OCI-LY7 (cell line): ENCODE measurements at regions not wholly inside any gene's neighbourhood (a gene's known extent, or its start where the extent isn't known, plus 50 kb on each side); places are given as distances from the start of the nearest gene placed in this dataset.

Source experiments
- BruUV-seq: library from RNA; stranded (reverse); fragments of 400-500 nt; replicated peaks from 2 replicates; lab custom pipeline; 2021; lab: Mats Ljungman, UMichigan
- CTCF ChIA-PET: fragments of 300-600 bp; sonication (Branson Sonifier 250); formaldehyde crosslinking; loops from one replicate; lab custom pipeline; 2022; ENCODE audit warnings: antibody characterized with exemption; ENCODE audit not compliant: unreplicated experiment; lab: Charles Lee
- POLR2A ChIA-PET: fragments of 300-600 bp; sonication (Branson Sonifier 250); formaldehyde crosslinking; loops from one replicate; lab custom pipeline; 2022; ENCODE audit warnings: antibody characterized with exemption; lab: Charles Lee
- DNase-seq: peaks from one replicate; pipeline ENCODE4 v3.0.0-alpha.2; 2015; ENCODE audit warnings: low spot score
- H2AFZ ChIP-seq: fragments of 200-600 bp; sonication (generic), shearing (Covaris generic); 2 replicates; pipeline ENCODE4 v1.6.1; 2014; ENCODE audit warnings: mild to moderate bottlenecking, antibody characterized with exemption, low read length, moderate library complexity
- H3K27ac ChIP-seq: fragments of 200-600 bp; sonication (generic); 2 replicates; pipeline ENCODE4 v1.5.1; 2014; ENCODE audit warnings: mixed run types, low read depth, mild to moderate bottlenecking, moderate library complexity, low read length, inconsistent platforms; ENCODE audit not compliant: poor library complexity, severe bottlenecking
- H3K36me3 ChIP-seq: fragments of 200-600 bp; sonication (generic); 2 replicates; pipeline ENCODE4 v1.6.1; 2014; ENCODE audit warnings: mild to moderate bottlenecking, antibody characterized with exemption, low read length, moderate library complexity, mixed read lengths; ENCODE audit not compliant: insufficient read depth
- H3K4me1 ChIP-seq: fragments of 200-600 bp; sonication (generic); 2 replicates; pipeline ENCODE4 v1.5.1; 2014; ENCODE audit warnings: mild to moderate bottlenecking, low read length; ENCODE audit not compliant: insufficient read depth, poor library complexity, severe bottlenecking
- H3K4me2 ChIP-seq: fragments of 200-600 bp; sonication (generic); 2 replicates; pipeline ENCODE4 v1.6.1; 2014; ENCODE audit warnings: mild to moderate bottlenecking, low read length
- H3K4me3 ChIP-seq: fragments of 200-600 bp; sonication (generic); 2 replicates; pipeline ENCODE4 v1.5.1; 2014; ENCODE audit warnings: mild to moderate bottlenecking, low read depth, low read length; ENCODE audit not compliant: poor library complexity, severe bottlenecking
- H3K79me2 ChIP-seq: fragments of 200-600 bp; sonication (generic); 2 replicates; pipeline ENCODE4 v1.6.1; 2016; ENCODE audit warnings: low read depth, mild to moderate bottlenecking, low read length, moderate library complexity, mixed read lengths; ENCODE audit not compliant: insufficient read depth
- H3K9me2 ChIP-seq: fragments of 200-600 bp; sonication (generic); 2 replicates; pipeline ENCODE4 v1.6.1; 2016; ENCODE audit warnings: mild to moderate bottlenecking, low read length, mixed read lengths; ENCODE audit not compliant: insufficient read depth
- H3K9me3 ChIP-seq: fragments of 200-600 bp; sonication (generic); 2 replicates; pipeline ENCODE4 v1.6.1; 2014; ENCODE audit warnings: mild to moderate bottlenecking, mixed run types, low read length, mixed read lengths
- H4K20me1 ChIP-seq: fragments of 200-600 bp; sonication (generic); 2 replicates; pipeline ENCODE4 v1.6.1; 2014; ENCODE audit warnings: mild to moderate bottlenecking, antibody characterized with exemption, low read length, moderate library complexity, mixed read lengths; ENCODE audit not compliant: insufficient read depth
- CTCF ChIP-seq: fragments of 200-600 bp; sonication (generic); conservative IDR thresholded peaks from 2 replicates; pipeline ENCODE4 v1.5.1; 2014; ENCODE audit warnings: mild to moderate bottlenecking, antibody characterized with exemption, low read length, moderate library complexity, mixed read lengths
- EZH2phosphoT487 ChIP-seq: fragments of 200-600 bp; sonication (generic); IDR thresholded peaks from 2 replicates; pipeline ENCODE4 v1.6.1; 2018; ENCODE audit warnings: low read depth, borderline replicate concordance, mild to moderate bottlenecking, mixed run types, antibody characterized with exemption, low read length, moderate library complexity, mixed read lengths
- intact Hi-C: fragments of 100-400 bp; cut with micrococcal nuclease; formaldehyde crosslinking; loops from one replicate; pipeline ENCODE4 v1.10.0; 2022; ENCODE audit not compliant: unreplicated experiment

GRCh38 chr6:78597966-78598365, 269.4 kb upstream of the IRAK1BP1 start:
- POLR2A ChIA-PET, result no interaction called here
- no peaks in the 10 kb centered on the region for H3K9me2 ChIP-seq
- CTCF ChIA-PET, result no interaction called here
- no peak overlapping the region for H3K4me2 ChIP-seq
- intact Hi-C loops, result no loop called here
- no peaks in the 10 kb centered on the region for H3K9me3 ChIP-seq
- DNase-seq, result no peak
- BruUV-seq, result no TSS peak
- H3K4me1 ChIP-seq, result no peaks in the 10 kb centered on the region
- H3K36me3 ChIP-seq, result no peaks in the 10 kb centered on the region
- no peak for TF ChIP-seq CTCF
- no peak for TF ChIP-seq EZH2phosphoT487
- H4K20me1 ChIP-seq, result no peaks in the 10 kb centered on the region
- H3K27ac ChIP-seq, result no peak overlapping the region
- no peak overlapping the region for H2AFZ ChIP-seq
- no peaks in the 10 kb centered on the region for H3K79me2 ChIP-seq
- no peak overlapping the region for H3K4me3 ChIP-seq

GRCh38 chr6:78598966-78599365, 268.4 kb upstream of the IRAK1BP1 start:
- Histone ChIP-seq H3K79me2 (no peaks in the 10 kb centered on the region), H3K9me3 (no peaks in the 10 kb centered on the region), H3K27ac (no peak overlapping the region), H3K4me1 (no peaks in the 10 kb centered on the region), H4K20me1 (no peaks in the 10 kb centered on the region), H3K36me3 (no peaks in the 10 kb centered on the region), H3K9me2 (no peaks in the 10 kb centered on the region), H2AFZ (no peak overlapping the region), H3K4me2 (no peak overlapping the region), H3K4me3 (no peak overlapping the region)
- ChIA-PET POLR2A (interaction anchor here (0.6 to 0.7 kb wide), 3 partner anchors 632 to 1562 kb away, joined by 3 to 4 read pairs (median 3); no protein-coding TSS in a partner anchor), CTCF (no interaction called here)
- no TSS peak for BruUV-seq
- TF ChIP-seq CTCF, result no peak
- TF ChIP-seq EZH2phosphoT487, result no peak
- intact Hi-C loops, result no loop called here
- no peak for DNase-seq

GRCh38 chr6:78599526-78599925, 267.8 kb upstream of the IRAK1BP1 start:
- H3K36me3 ChIP-seq, result no peaks in the 10 kb centered on the region
- no peak overlapping the region for H3K4me3 ChIP-seq
- H3K9me3 ChIP-seq, result no peaks in the 10 kb centered on the region
- no peaks in the 10 kb centered on the region for H3K4me1 ChIP-seq
- TF ChIP-seq EZH2phosphoT487 (no peak), CTCF (no peak)
- no peak for DNase-seq
- H3K4me2 ChIP-seq, result no peak overlapping the region
- H3K27ac ChIP-seq, result no peak overlapping the region
- H3K79me2 ChIP-seq, result no peaks in the 10 kb centered on the region
- no peaks in the 10 kb centered on the region for H3K9me2 ChIP-seq
- H2AFZ ChIP-seq, result no peak overlapping the region
- intact Hi-C loops, result no loop called here
- CTCF ChIA-PET, result no interaction called here
- no TSS peak for BruUV-seq
- H4K20me1 ChIP-seq, result no peaks in the 10 kb centered on the region
- POLR2A ChIA-PET, result interaction anchor here (0.6 kb wide), 2 partner anchors 16 to 1561 kb away, joined by 3 to 4 read pairs; no protein-coding TSS in a partner anchor
